Mammary epithelial cell (primary cell): ENCODE measurements at regions not wholly inside any gene's neighbourhood (a gene's known extent, or its start where the extent isn't known, plus 50 kb on each side); places are given as distances from the start of the nearest gene placed in this dataset.

ENCODE experiments used
- CTCF ChIP-seq, 2 donors: IDR thresholded peaks in 1 of 2; conservative IDR thresholded peaks in 1 of 2; 2 replicates each; pipeline ENCODE4 v1.5.1; 2011 to 2012; ENCODE audit warnings: inconsistent platforms in 2 of 2, low read length in 2 of 2, mild to moderate bottlenecking in 2 of 2, control low read depth in 1 of 2, low read depth in 1 of 2; ENCODE audit not compliant: insufficient read depth in 1 of 2; ENCODE audit errors: extremely low read depth in 1 of 2
- EZH2 ChIP-seq: IDR thresholded peaks from 2 replicates; pipeline ENCODE4 v1.6.1; 2012; ENCODE audit warnings: low read length, inconsistent platforms, borderline replicate concordance

GRCh38 chr20:52752023-52752422, 220.1 kb upstream of the TSHZ2 start:
- no peak for TF ChIP-seq CTCF (conservative IDR thresholded peaks at IDR 0.05 in 1 of 2, IDR thresholded peaks at IDR 0.05 in 1 of 2; ENCODE audit: extremely low read depth in 1 of 2, insufficient read depth in 1 of 2, low read depth in 1 of 2, low read length in 2 of 2)
- no peak for TF ChIP-seq EZH2
